ENCODE measurements at regions not wholly inside any gene's neighbourhood (a gene's known extent, or its start where the extent isn't known, plus 50 kb on each side); places are given as distances from the start of the nearest gene placed in this dataset.

DNA sequence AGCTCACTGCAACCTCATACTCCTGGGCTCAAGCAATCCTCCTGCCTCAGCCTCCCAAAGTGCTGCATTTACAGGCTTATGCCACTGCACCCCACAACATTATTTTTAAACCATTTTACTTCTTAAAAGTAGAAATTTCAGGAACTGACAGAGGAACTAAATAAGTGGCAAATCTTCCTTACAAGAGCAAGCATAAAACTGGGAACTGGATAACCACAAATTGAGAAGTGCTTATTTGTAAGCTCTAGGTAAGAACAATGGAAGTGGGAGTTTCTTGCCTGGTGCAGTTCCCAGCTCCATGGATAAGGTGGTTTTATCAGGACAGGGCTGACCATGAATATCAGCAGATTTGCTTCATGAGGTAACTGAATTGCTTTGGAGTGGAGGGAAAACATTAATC is 655.2 kb downstream of the DIPK2A start:
- DNase-seq (ENCODE audit: low read depth, low spot score), result no peak
- H3K4me3 ChIP-seq (ENCODE audit: low read depth, low read length), result no peak overlapping the region
- no peak for TF ChIP-seq CTCF (IDR thresholded peaks at IDR 0.05; ENCODE audit: insufficient read depth, low read length, missing control alignments)
- POLR2A ChIA-PET, result no interaction called here
- CTCF ChIA-PET, result no interaction called here

GRCh38 chr3:144629381-144629780 is 657.8 kb downstream of the DIPK2A start:
- CTCF ChIA-PET, result no interaction called here
- DNase-seq (ENCODE audit: low read depth, low spot score), result no peak
- no peak overlapping the region for H3K4me3 ChIP-seq (ENCODE audit: low read depth, low read length)
- no peak for TF ChIP-seq CTCF (IDR thresholded peaks at IDR 0.05; ENCODE audit: insufficient read depth, low read length, missing control alignments)
- POLR2A ChIA-PET, result no interaction called here

GRCh38 chr3:144636833-144637232 is 665.2 kb downstream of the DIPK2A start:
- H3K4me3 ChIP-seq (ENCODE audit: low read depth, low read length), result no peak overlapping the region
- CTCF ChIA-PET, result no interaction called here
- POLR2A ChIA-PET, result no interaction called here
- TF ChIP-seq CTCF (IDR thresholded peaks at IDR 0.05; ENCODE audit: insufficient read depth, low read length, missing control alignments), result no peak
- no peak for DNase-seq (ENCODE audit: low read depth, low spot score)

DNA sequence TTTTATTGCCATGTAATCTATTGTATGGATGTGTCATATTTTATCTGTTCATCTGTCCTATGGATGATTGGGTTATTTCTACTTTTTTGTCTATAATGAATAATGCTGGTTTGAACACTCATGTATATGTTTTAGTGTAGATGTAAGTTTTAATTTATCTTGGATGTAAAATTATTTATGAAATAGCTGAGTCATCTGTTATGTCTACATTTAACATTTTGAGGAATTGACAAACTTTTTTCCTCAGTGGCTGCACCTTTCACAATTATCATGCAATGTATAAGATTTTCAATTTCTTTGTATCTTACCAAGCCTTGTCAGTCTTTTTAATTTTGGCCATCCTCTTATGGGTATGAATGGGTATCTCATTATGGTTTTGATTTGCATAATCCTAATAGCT is 666.4 kb downstream of the DIPK2A start:
- CTCF ChIA-PET, result no interaction called here
- POLR2A ChIA-PET, result no interaction called here

DNA sequence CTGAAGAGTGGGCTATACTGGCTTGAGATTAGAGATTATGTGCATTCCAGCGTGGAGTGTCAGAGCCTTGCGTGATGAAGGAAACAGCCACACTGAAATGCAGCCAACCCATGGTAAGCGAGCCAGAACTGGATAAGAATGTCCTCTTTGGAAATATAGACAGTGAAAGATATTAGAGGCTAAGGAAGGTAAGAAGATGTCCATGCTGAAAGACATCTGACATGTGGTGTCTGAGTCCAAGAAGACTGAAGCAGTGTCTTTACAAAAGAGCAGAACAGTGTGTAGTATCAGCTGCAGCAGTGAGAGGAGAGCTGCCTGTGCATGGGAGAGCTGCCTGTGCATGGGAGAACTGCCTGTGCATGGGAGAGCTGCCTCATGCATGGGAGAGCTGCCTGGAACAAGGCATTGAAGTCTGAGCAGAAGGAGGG is 672.2 kb downstream of the DIPK2A start:
- DNase-seq (ENCODE audit: low read depth, low spot score), result no peak
- TF ChIP-seq CTCF (IDR thresholded peaks at IDR 0.05; ENCODE audit: insufficient read depth, low read length, missing control alignments), result no peak
- H3K4me3 ChIP-seq (ENCODE audit: low read depth, low read length), result no peak overlapping the region
- POLR2A ChIA-PET, result no interaction called here
- CTCF ChIA-PET, result no interaction called here

More for the DNA sequence above, 666.4 kb downstream of the DIPK2A start:
- no peak overlapping the region for H3K4me3 ChIP-seq (ENCODE audit: low read depth, low read length)
- no peak for DNase-seq (ENCODE audit: low read depth, low spot score)
- TF ChIP-seq CTCF (IDR thresholded peaks at IDR 0.05; ENCODE audit: insufficient read depth, low read length, missing control alignments), result no peak

- ChIA-PET POLR2A (no interaction called here), CTCF (no interaction called here)
- DNase-seq (ENCODE audit: low read depth, low spot score), result no peak
- H3K4me3 ChIP-seq (ENCODE audit: low read depth, low read length), result no peak overlapping the region
- no peak for TF ChIP-seq CTCF (IDR thresholded peaks at IDR 0.05; ENCODE audit: insufficient read depth, low read length, missing control alignments)
Measured at GRCh38 chr3:144645300-144645699, 673.7 kb downstream of the DIPK2A start.

Data from AG04449 (cell line).